ENCODE measurements at regions not wholly inside any gene's neighbourhood (a gene's known extent, or its start where the extent isn't known, plus 50 kb on each side); places are given as distances from the start of the nearest gene placed in this dataset.

DNA sequence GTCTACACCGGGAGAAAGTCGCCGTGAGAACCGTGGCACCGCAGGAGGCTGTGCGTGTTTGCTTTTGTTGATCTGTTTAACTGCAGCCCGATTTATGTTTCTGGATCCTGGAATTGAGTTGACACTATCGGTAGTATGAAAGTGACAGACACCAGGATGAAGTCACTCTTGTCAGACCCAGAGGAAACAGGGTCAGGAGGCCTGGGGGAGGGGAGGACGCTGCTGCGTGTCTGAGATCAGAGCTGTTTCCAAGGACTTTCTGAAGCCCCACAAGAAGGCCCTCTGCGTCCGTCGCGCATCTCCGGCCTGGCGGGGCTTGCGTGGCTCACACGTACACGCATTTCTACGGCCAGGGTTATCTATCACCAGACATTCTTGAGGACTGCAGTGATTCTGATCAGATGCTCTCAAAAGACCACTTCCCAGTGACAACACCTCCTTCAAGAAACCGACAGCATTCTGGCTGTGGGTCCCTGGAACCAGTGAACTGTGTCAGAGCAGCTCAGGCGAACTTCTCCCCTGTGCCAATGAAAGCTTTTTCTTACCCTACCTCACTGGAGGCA lies 263.4 kb downstream of the ADGRD1 start:
- Histone ChIP-seq H2BK15ac (replicated peaks; ENCODE audit: low read depth) (no peak overlapping the region), H3K4me1 (ENCODE audit: control insufficient read depth, low read depth, low read length) (peaks cover 9% of the 10 kb centered on the region), H3K79me1 (ENCODE audit: low read length) (no peaks in the 10 kb centered on the region), H3K23ac (ENCODE audit: low read length) (no peak overlapping the region), H3K56ac (ENCODE audit: low read length) (peak overlapping the region; percentile 57), H3K36me3 (ENCODE audit: control insufficient read depth, insufficient read depth, low read length) (no peaks in the 10 kb centered on the region), H2BK120ac (ENCODE audit: low read depth, low read length) (no peak overlapping the region), H3K79me2 (ENCODE audit: control insufficient read depth, insufficient read depth, low read length) (no peaks in the 10 kb centered on the region), H3K27ac (ENCODE audit: low read depth, low read length) (peak overlapping the region; percentile 25), H2BK5ac (ENCODE audit: low read length) (no peak overlapping the region), H4K8ac (ENCODE audit: low read depth, low read length) (no peak overlapping the region), H3K18ac (ENCODE audit: low read length) (no peak overlapping the region), H2AK5ac (ENCODE audit: low read length) (no peak overlapping the region), H3K4ac (ENCODE audit: low read depth, low read length) (no peak overlapping the region), H3K4me2 (ENCODE audit: low read length) (no peak overlapping the region), H4K5ac (ENCODE audit: low read length) (no peak overlapping the region), H3K4me3 (ENCODE audit: low read length) (no peak overlapping the region), H3K27me3 (ENCODE audit: insufficient read depth, low read length, poor library complexity) (no peaks in the 10 kb centered on the region), H3K9ac (ENCODE audit: low read length) (peak overlapping the region; percentile 9)
- no CpG with 5 or more reads among the region's 22 CpGs for WGBS (ENCODE audit: extremely low coverage, insufficient coverage, low lambda C conversion rate)
- DNase-seq: peak; percentile 73

- H4K5ac ChIP-seq (ENCODE audit: low read length): no peak overlapping the region
- peak overlapping the region; percentile 75 for H3K18ac ChIP-seq (ENCODE audit: low read length)
- no peaks in the 10 kb centered on the region for H3K79me1 ChIP-seq (ENCODE audit: low read length)
- H3K4me3 ChIP-seq (ENCODE audit: low read length): no peak overlapping the region
- no peak overlapping the region for H3K4ac ChIP-seq (ENCODE audit: low read depth, low read length)
- no peak overlapping the region for H2AK5ac ChIP-seq (ENCODE audit: low read length)
- peak overlapping the region; percentile 21 for H3K4me2 ChIP-seq (ENCODE audit: low read length)
- peak overlapping the region; percentile 47 for H2BK120ac ChIP-seq (ENCODE audit: low read depth, low read length)
- H3K27ac ChIP-seq (ENCODE audit: low read depth, low read length): peak overlapping the region; percentile 39
- H3K9ac ChIP-seq (ENCODE audit: low read length): peak overlapping the region; percentile 30
- H3K79me2 ChIP-seq (ENCODE audit: control insufficient read depth, insufficient read depth, low read length): no peaks in the 10 kb centered on the region
- no peaks in the 10 kb centered on the region for H3K27me3 ChIP-seq (ENCODE audit: insufficient read depth, low read length, poor library complexity)
- peak overlapping the region; percentile 84 for H3K56ac ChIP-seq (ENCODE audit: low read length)
- peaks cover 9% of the 10 kb centered on the region for H3K4me1 ChIP-seq (ENCODE audit: control insufficient read depth, low read depth, low read length)
- no CpG with 5 or more reads among the region's 27 CpGs for WGBS (ENCODE audit: extremely low coverage, insufficient coverage, low lambda C conversion rate)
- no peak overlapping the region for H2BK15ac ChIP-seq (replicated peaks; ENCODE audit: low read depth)
- H3K36me3 ChIP-seq (ENCODE audit: control insufficient read depth, insufficient read depth, low read length): no peaks in the 10 kb centered on the region
- peak; percentile 80 for DNase-seq
- H3K23ac ChIP-seq (ENCODE audit: low read length): no peak overlapping the region
- no peak overlapping the region for H4K8ac ChIP-seq (ENCODE audit: low read depth, low read length)
- H2BK5ac ChIP-seq (ENCODE audit: low read length): no peak overlapping the region
Observed at GRCh38 chr12:131218026-131218922, 264.6 kb downstream of the ADGRD1 start.

DNA sequence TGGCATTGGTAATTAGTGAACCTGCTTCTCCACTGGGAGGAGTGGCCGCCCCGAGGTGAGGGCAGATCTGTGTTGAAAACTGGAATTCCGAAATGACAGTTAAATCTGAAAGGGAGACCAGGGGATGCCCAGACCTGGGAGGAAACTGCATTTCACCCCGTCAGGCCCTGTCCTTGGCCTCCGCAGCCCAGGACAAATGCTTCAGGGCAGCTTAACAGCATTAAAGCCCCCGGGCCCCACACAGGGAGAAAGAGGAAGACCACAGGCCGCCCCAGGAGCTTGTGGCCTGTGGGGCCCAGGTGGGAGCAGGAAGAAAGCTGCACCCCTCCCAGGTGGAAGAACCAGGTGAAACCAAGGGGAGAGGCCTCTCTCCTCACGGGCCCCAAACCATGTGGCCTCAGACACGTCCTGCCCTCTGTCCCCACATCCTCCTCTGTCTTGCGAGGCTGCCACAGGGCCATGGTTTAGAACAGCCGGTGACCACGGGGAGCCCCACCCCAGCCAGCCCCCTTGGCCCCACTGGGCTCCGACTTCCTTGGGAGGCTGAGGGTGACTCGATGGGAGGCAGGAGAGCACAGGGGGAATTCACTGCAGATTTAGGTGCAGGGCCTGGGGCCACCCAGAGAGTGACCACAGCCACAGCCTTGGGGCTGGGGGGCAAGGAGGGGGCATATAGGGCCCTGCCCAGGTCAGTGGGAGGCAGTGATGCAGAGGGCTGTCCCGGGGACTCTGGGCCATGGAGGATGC lies 265.4 kb downstream of the ADGRD1 start:
- H3K56ac ChIP-seq (ENCODE audit: low read length): peak overlapping the region; percentile 49
- H3K23ac ChIP-seq (ENCODE audit: low read length): no peak overlapping the region
- H3K4ac ChIP-seq (ENCODE audit: low read depth, low read length): no peak overlapping the region
- no peaks in the 10 kb centered on the region for H3K27me3 ChIP-seq (ENCODE audit: insufficient read depth, low read length, poor library complexity)
- no peak overlapping the region for H2BK120ac ChIP-seq (ENCODE audit: low read depth, low read length)
- H3K79me2 ChIP-seq (ENCODE audit: control insufficient read depth, insufficient read depth, low read length): no peaks in the 10 kb centered on the region
- H3K4me3 ChIP-seq (ENCODE audit: low read length): no peak overlapping the region
- H4K5ac ChIP-seq (ENCODE audit: low read length): no peak overlapping the region
- peak overlapping the region; percentile 75 for H3K18ac ChIP-seq (ENCODE audit: low read length)
- no peaks in the 10 kb centered on the region for H3K79me1 ChIP-seq (ENCODE audit: low read length)
- no CpG with 5 or more reads among the region's 15 CpGs for WGBS (ENCODE audit: extremely low coverage, insufficient coverage, low lambda C conversion rate)
- no peak overlapping the region for H4K8ac ChIP-seq (ENCODE audit: low read depth, low read length)
- H3K27ac ChIP-seq (ENCODE audit: low read depth, low read length): no peak overlapping the region
- H3K4me2 ChIP-seq (ENCODE audit: low read length): no peak overlapping the region
- H2BK15ac ChIP-seq (replicated peaks; ENCODE audit: low read depth): no peak overlapping the region
- no peaks in the 10 kb centered on the region for H3K36me3 ChIP-seq (ENCODE audit: control insufficient read depth, insufficient read depth, low read length)
- no peak overlapping the region for H2AK5ac ChIP-seq (ENCODE audit: low read length)
- DNase-seq: no peak
- no peak overlapping the region for H3K9ac ChIP-seq (ENCODE audit: low read length)
- H3K4me1 ChIP-seq (ENCODE audit: control insufficient read depth, low read depth, low read length): peaks cover 9% of the 10 kb centered on the region
- H2BK5ac ChIP-seq (ENCODE audit: low read length): no peak overlapping the region

- H2AK5ac ChIP-seq (ENCODE audit: low read length): no peak overlapping the region
- no peak overlapping the region for H3K23ac ChIP-seq (ENCODE audit: low read length)
- no peaks in the 10 kb centered on the region for H3K36me3 ChIP-seq (ENCODE audit: control insufficient read depth, insufficient read depth, low read length)
- H2BK120ac ChIP-seq (ENCODE audit: low read depth, low read length): no peak overlapping the region
- no peaks in the 10 kb centered on the region for H3K27me3 ChIP-seq (ENCODE audit: insufficient read depth, low read length, poor library complexity)
- no peak overlapping the region for H3K56ac ChIP-seq (ENCODE audit: low read length)
- no peak overlapping the region for H3K9ac ChIP-seq (ENCODE audit: low read length)
- H4K8ac ChIP-seq (ENCODE audit: low read depth, low read length): no peak overlapping the region
- H3K79me2 ChIP-seq (ENCODE audit: control insufficient read depth, insufficient read depth, low read length): no peaks in the 10 kb centered on the region
- no peaks in the 10 kb centered on the region for H3K79me1 ChIP-seq (ENCODE audit: low read length)
- peak overlapping the region; percentile 23 for H3K4ac ChIP-seq (ENCODE audit: low read depth, low read length)
- no peak overlapping the region for H3K4me3 ChIP-seq (ENCODE audit: low read length)
- H2BK15ac ChIP-seq (replicated peaks; ENCODE audit: low read depth): no peak overlapping the region
- no CpG with 5 or more reads among the region's 11 CpGs for WGBS (ENCODE audit: extremely low coverage, insufficient coverage, low lambda C conversion rate)
- H3K4me1 ChIP-seq (ENCODE audit: control insufficient read depth, low read depth, low read length): peaks cover 9% of the 10 kb centered on the region
- no peak overlapping the region for H3K18ac ChIP-seq (ENCODE audit: low read length)
- no peak overlapping the region for H2BK5ac ChIP-seq (ENCODE audit: low read length)
- H4K5ac ChIP-seq (ENCODE audit: low read length): no peak overlapping the region
- no peak overlapping the region for H3K4me2 ChIP-seq (ENCODE audit: low read length)
- H3K27ac ChIP-seq (ENCODE audit: low read depth, low read length): no peak overlapping the region
- DNase-seq: no peak
Observed at GRCh38 chr12:131219670-131220330, 266.1 kb downstream of the ADGRD1 start.

- H3K4me1 ChIP-seq (ENCODE audit: control insufficient read depth, low read depth, low read length): peaks cover 9% of the 10 kb centered on the region
- no peak overlapping the region for H3K18ac ChIP-seq (ENCODE audit: low read length)
- H2BK5ac ChIP-seq (ENCODE audit: low read length): no peak overlapping the region
- no peaks in the 10 kb centered on the region for H3K27me3 ChIP-seq (ENCODE audit: insufficient read depth, low read length, poor library complexity)
- no peak overlapping the region for H2BK120ac ChIP-seq (ENCODE audit: low read depth, low read length)
- H3K27ac ChIP-seq (ENCODE audit: low read depth, low read length): no peak overlapping the region
- H2BK15ac ChIP-seq (replicated peaks; ENCODE audit: low read depth): no peak overlapping the region
- H4K5ac ChIP-seq (ENCODE audit: low read length): no peak overlapping the region
- H3K79me2 ChIP-seq (ENCODE audit: control insufficient read depth, insufficient read depth, low read length): no peaks in the 10 kb centered on the region
- H3K56ac ChIP-seq (ENCODE audit: low read length): no peak overlapping the region
- no peak overlapping the region for H2AK5ac ChIP-seq (ENCODE audit: low read length)
- no peak overlapping the region for H3K4ac ChIP-seq (ENCODE audit: low read depth, low read length)
- WGBS (ENCODE audit: extremely low coverage, insufficient coverage, low lambda C conversion rate): no CpG with 5 or more reads among the region's 6 CpGs
- no peak overlapping the region for H3K4me2 ChIP-seq (ENCODE audit: low read length)
- no peak overlapping the region for H3K4me3 ChIP-seq (ENCODE audit: low read length)
- no peak overlapping the region for H3K9ac ChIP-seq (ENCODE audit: low read length)
- H3K79me1 ChIP-seq (ENCODE audit: low read length): no peaks in the 10 kb centered on the region
- H4K8ac ChIP-seq (ENCODE audit: low read depth, low read length): no peak overlapping the region
- H3K23ac ChIP-seq (ENCODE audit: low read length): no peak overlapping the region
- no peaks in the 10 kb centered on the region for H3K36me3 ChIP-seq (ENCODE audit: control insufficient read depth, insufficient read depth, low read length)
- no peak for DNase-seq
Observed at GRCh38 chr12:131220331-131220685, 266.6 kb downstream of the ADGRD1 start.

Measured in mesendoderm (in vitro differentiated cells).